Transverse colon (tissue), 3 donors: ENCODE measurements at regions not wholly inside any gene's neighbourhood (a gene's known extent, or its start where the extent isn't known, plus 50 kb on each side); places are given as distances from the start of the nearest gene placed in this dataset.

Source experiments
- CTCF ChIP-seq, 5 experiments: fragments of 200-600 bp in 3 of 5; fragments of 450-650 bp in 2 of 5; sonication (generic) in 3 of 5; IDR thresholded peaks; 1 replicate in 2 of 5; 2 replicates in 3 of 5; pipeline ENCODE4 v1.5.1; 2016 to 2017; ENCODE audit warnings: antibody characterized with exemption in 5 of 5, inconsistent platforms in 3 of 5, mild to moderate bottlenecking in 2 of 5, moderate library complexity in 1 of 5
- POLR2A ChIP-seq: fragments of 450-650 bp; IDR thresholded peaks from one replicate; pipeline ENCODE4 v1.6.1; 2016; ENCODE audit warnings: antibody characterized with exemption, mild to moderate bottlenecking, moderate library complexity

- TF ChIP-seq CTCF (IDR thresholded peaks at IDR 0.05) (no peak), POLR2A (no peak)
Observed at GRCh38 chr2:12305931-12306330, 410.8 kb upstream of the TRIB2 start.
